T-cell (primary cell): ENCODE measurements at regions not wholly inside any gene's neighbourhood (a gene's known extent, or its start where the extent isn't known, plus 50 kb on each side); places are given as distances from the start of the nearest gene placed in this dataset.

Source experiments
- ATAC-seq, 4 experiments: fragments of 200-7000 bp in 3 of 4; fragments of 150-1000 bp in 1 of 4; cut with Tn5 transposase; replicated peaks in 1 of 4; 1 replicate in 3 of 4; 2 replicates in 1 of 4; pipeline ENCODE4 v1.10.0; 2021; ENCODE audit warnings: moderate library complexity in 3 of 4, mild to moderate bottlenecking in 2 of 4, moderate number of reproducible peaks in 1 of 4
- CTCF ChIA-PET, 2 donors: fragments of 300-600 bp; sonication (Branson Sonifier 250); formaldehyde crosslinking; loops; one replicate each; lab custom pipeline; 2022; ENCODE audit warnings: antibody characterized with exemption in 2 of 2; lab: Charles Lee
- POLR2A ChIA-PET, 2 donors: fragments of 300-600 bp; sonication (Branson Sonifier 250); formaldehyde crosslinking; loops; one replicate each; lab custom pipeline; 2022; ENCODE audit warnings: antibody characterized with exemption in 2 of 2; lab: Charles Lee
- DNase-seq, 35 experiments: peaks; one replicate each; pipeline versions ENCODE4 v3.0.0 to v3.0.0-alpha.2; 2013 to 2023
- H3K27ac ChIP-seq: one replicate; pipeline ENCODE4 v1.5.1; 2013; ENCODE audit warnings: low read length
- H3K27me3 ChIP-seq, 2 experiments: replicated peaks in 1 of 2; 1 replicate in 1 of 2; 2 replicates in 1 of 2; pipeline versions ENCODE4 v1.6.1 to v1.7.0; 2013; ENCODE audit warnings: low read length in 1 of 2, mixed read lengths in 1 of 2; ENCODE audit not compliant: control insufficient read depth in 2 of 2, insufficient read depth in 2 of 2; ENCODE audit errors: extremely low read depth in 1 of 2
- H3K36me3 ChIP-seq, 2 donors: 1 replicate in 1 of 2; 2 replicates in 1 of 2; pipeline versions ENCODE4 v1.6.1 to v1.7.0; 2013; ENCODE audit warnings: low read length in 1 of 2; ENCODE audit not compliant: control insufficient read depth in 2 of 2, insufficient read depth in 1 of 2; ENCODE audit errors: extremely low read depth in 1 of 2
- H3K4me1 ChIP-seq, 2 experiments: 1 replicate in 1 of 2; 2 replicates in 1 of 2; pipeline versions ENCODE4 v1.6.1 to v1.7.0; 2013; ENCODE audit warnings: low read length in 2 of 2, mixed read lengths in 1 of 2; ENCODE audit not compliant: insufficient read depth in 2 of 2, control insufficient read depth in 1 of 2; ENCODE audit errors: extremely low read depth in 1 of 2
- H3K4me3 ChIP-seq, 2 donors: 1 replicate in 1 of 2; 2 replicates in 1 of 2; pipeline versions ENCODE4 v1.5.1 to v1.7.0; 2013; ENCODE audit warnings: mild to moderate bottlenecking in 2 of 2, low read length in 1 of 2, moderate library complexity in 1 of 2; ENCODE audit not compliant: control insufficient read depth in 1 of 2; ENCODE audit errors: extremely low read depth in 1 of 2
- H3K9me3 ChIP-seq: 2 replicates; pipeline ENCODE4 v1.7.0; 2013
- H3K27ac Mint-ChIP-seq, 2 donors: one replicate each; pipeline ENCODE4 v1.8.0; 2020 to 2021; ENCODE audit warnings: mild to moderate bottlenecking in 2 of 2, mixed read lengths in 2 of 2
- H3K27me3 Mint-ChIP-seq, 2 donors: one replicate each; pipeline ENCODE4 v1.8.0; 2021 to 2022; ENCODE audit warnings: mixed read lengths in 2 of 2
- H3K36me3 Mint-ChIP-seq: one replicate; pipeline ENCODE4 v1.8.0; 2021; ENCODE audit warnings: mixed read lengths
- H3K4me1 Mint-ChIP-seq, 3 donors: one replicate each; pipeline ENCODE4 v1.8.0; 2020 to 2022; ENCODE audit warnings: mixed read lengths in 3 of 3, mild to moderate bottlenecking in 1 of 3
- H3K4me3 Mint-ChIP-seq, 3 donors: one replicate each; pipeline ENCODE4 v1.8.0; 2020 to 2022; ENCODE audit warnings: mild to moderate bottlenecking in 3 of 3, mixed read lengths in 3 of 3, moderate library complexity in 3 of 3
- H3K9me3 Mint-ChIP-seq, 3 donors: one replicate each; pipeline ENCODE4 v1.8.0; 2020 to 2022; ENCODE audit warnings: mixed read lengths in 3 of 3
- WGBS: methylation state at CpG from one replicate; pipeline ENCODE4 v1.1.5; 2013; ENCODE audit warnings: missing lambda C conversion rate; ENCODE audit not compliant: insufficient coverage; 5-methylcytosine and 5-hydroxymethylcytosine counted together

- Mint-ChIP-seq H3K27me3 (peaks cover 7 to 13% of the 10 kb centered on the region in 2 donors), H3K36me3 (no peaks in the 10 kb centered on the region), H3K4me3 (no peak overlapping the region), H3K4me1 (no peaks in the 10 kb centered on the region), H3K27ac (no peak overlapping the region), H3K9me3 (no peaks in the 10 kb centered on the region)
- 96% methylated on average over 3 of the region's 4 CpGs for WGBS
- ATAC-seq: no peak
- Histone ChIP-seq H3K27ac (no peak overlapping the region), H3K27me3 (peaks cover 0 to 32% of the 10 kb centered on the region in 2 experiments), H3K4me1 (no peaks in the 10 kb centered on the region), H3K36me3 (no peaks in the 10 kb centered on the region), H3K4me3 (no peak overlapping the region), H3K9me3 (no peaks in the 10 kb centered on the region)
- POLR2A ChIA-PET: no interaction called here
- CTCF ChIA-PET: no interaction called here
- no peak for DNase-seq
These were observed 91.4 kb upstream of the LGALSL start for GRCh38 chr2:64362562-64363026.

DNA sequence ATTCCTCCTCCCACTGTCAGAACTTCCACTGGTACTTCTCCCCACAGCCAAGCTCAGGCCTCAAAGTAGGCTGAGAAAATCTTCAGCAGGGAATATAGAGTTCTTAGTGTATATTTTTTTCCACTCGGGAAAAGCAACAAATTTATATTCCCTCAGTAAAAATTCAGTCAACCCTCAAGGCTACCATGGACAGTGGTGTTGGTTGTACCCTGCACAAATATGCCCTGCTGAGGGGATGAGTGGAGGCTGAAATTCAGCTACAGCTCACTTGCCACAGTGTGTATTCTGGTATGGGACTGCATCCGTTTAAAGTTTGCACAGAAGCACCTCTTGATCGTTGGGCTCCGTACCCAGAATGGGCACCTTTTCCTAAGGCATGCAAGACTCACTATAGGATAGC is 90.8 kb upstream of the LGALSL start:
- H3K27me3 ChIP-seq: peaks cover 0 to 32% of the 10 kb centered on the region in 2 experiments
- no peaks in the 10 kb centered on the region for H3K4me1 Mint-ChIP-seq
- no peak overlapping the region for H3K4me3 Mint-ChIP-seq

DNA sequence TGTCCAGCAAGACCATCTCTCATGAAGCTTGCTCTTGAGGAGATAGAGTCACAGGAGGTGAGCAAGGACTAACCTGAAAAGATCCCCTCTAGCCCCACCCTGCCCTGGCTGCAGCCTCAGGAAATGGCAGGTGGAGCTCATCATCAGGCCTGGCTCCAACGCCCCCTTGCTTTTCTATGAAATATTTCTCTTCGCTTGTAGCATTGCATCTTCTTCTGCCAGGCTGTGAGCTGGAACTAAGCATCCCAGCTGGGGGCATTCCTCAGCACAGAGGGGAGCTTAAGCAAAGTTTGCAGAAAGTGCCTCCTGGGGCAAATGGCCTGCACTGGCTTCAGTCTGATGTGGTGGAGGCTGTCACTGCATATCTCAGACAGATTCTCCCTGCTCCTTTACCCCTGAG is 90.1 kb upstream of the LGALSL start:
- Histone ChIP-seq H3K4me1 (no peaks in the 10 kb centered on the region), H3K9me3 (no peaks in the 10 kb centered on the region), H3K27me3 (peaks cover 0 to 28% of the 10 kb centered on the region in 2 experiments), H3K27ac (no peak overlapping the region), H3K36me3 (no peaks in the 10 kb centered on the region), H3K4me3 (no peak overlapping the region)
- WGBS: 78% methylated on average over 2 of the region's 2 CpGs
- no peak for ATAC-seq
- Mint-ChIP-seq H3K9me3 (no peaks in the 10 kb centered on the region), H3K36me3 (no peaks in the 10 kb centered on the region), H3K27ac (no peak overlapping the region), H3K4me1 (no peaks in the 10 kb centered on the region), H3K4me3 (no peak overlapping the region), H3K27me3 (peaks cover 1 to 11% of the 10 kb centered on the region in 2 donors)
- no peak for DNase-seq
- ChIA-PET CTCF (interaction anchor here in 1 of 2 donors (1.0 kb wide), 2 partner anchors 10 to 102 kb away, joined by 3 read pairs; no protein-coding TSS in a partner anchor), POLR2A (no interaction called here)

More for the DNA sequence above, 90.8 kb upstream of the LGALSL start:
- Mint-ChIP-seq H3K27ac (no peak overlapping the region), H3K27me3 (peaks cover 3 to 11% of the 10 kb centered on the region in 2 donors), H3K9me3 (no peaks in the 10 kb centered on the region), H3K36me3 (no peaks in the 10 kb centered on the region)
- Histone ChIP-seq H3K36me3 (no peaks in the 10 kb centered on the region), H3K4me3 (no peak overlapping the region), H3K27ac (no peak overlapping the region), H3K9me3 (no peaks in the 10 kb centered on the region), H3K4me1 (no peaks in the 10 kb centered on the region)
- 100% methylated on average over 3 of the region's 4 CpGs for WGBS
- DNase-seq: no peak
- POLR2A ChIA-PET: no interaction called here
- CTCF ChIA-PET: interaction anchor here in 1 of 2 donors (1.0 kb wide), 2 partner anchors 11 to 101 kb away, joined by 3 read pairs; no protein-coding TSS in a partner anchor
- ATAC-seq: no peak

- no peak overlapping the region for H3K4me3 ChIP-seq
- CTCF ChIA-PET: no interaction called here
- no peak overlapping the region for H3K4me3 Mint-ChIP-seq
- 66% methylated on average over 2 of the region's 7 CpGs for WGBS
- peaks cover 0 to 9% of the 10 kb centered on the region in 2 experiments for H3K27me3 ChIP-seq
- no peaks in the 10 kb centered on the region for H3K4me1 ChIP-seq
- H3K9me3 Mint-ChIP-seq: no peaks in the 10 kb centered on the region
- no peaks in the 10 kb centered on the region for H3K36me3 ChIP-seq
- H3K4me1 Mint-ChIP-seq: no peaks in the 10 kb centered on the region
- no peaks in the 10 kb centered on the region for H3K9me3 ChIP-seq
- ATAC-seq: no peak
- no peak overlapping the region for H3K27ac ChIP-seq
- POLR2A ChIA-PET: interaction anchor here in 1 of 2 donors (0.5 kb wide), 1 partner anchor 14 kb away, joined by 6 read pairs; no protein-coding TSS in a partner anchor
- H3K27me3 Mint-ChIP-seq: peaks cover 0 to 4% of the 10 kb centered on the region in 2 donors
- H3K27ac Mint-ChIP-seq: no peak overlapping the region
- H3K36me3 Mint-ChIP-seq: no peaks in the 10 kb centered on the region
- DNase-seq: no peak
These were observed 86.3 kb upstream of the LGALSL start for GRCh38 chr2:64367444-64368232.

DNA sequence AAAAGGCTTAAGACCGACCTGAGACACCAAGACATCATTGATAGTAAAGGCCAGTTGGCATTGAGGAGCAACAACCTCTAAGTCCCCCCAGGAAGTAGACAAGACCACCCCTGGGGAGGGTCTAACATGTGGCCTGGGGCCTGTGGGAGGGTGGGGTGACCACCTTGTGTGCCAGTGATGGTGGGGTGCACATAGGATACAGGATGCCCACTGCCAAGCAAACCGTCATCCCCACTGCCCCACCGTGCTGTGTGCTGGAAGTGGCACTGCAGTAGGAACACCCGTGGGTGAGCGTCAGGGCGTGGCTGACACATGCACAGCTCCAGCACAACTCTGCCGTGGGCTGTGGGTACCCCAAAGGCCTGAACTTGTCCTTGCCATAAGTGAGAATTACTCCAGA is 84.3 kb upstream of the LGALSL start:
- Mint-ChIP-seq H3K9me3 (no peaks in the 10 kb centered on the region), H3K4me3 (no peak overlapping the region), H3K27ac (no peak overlapping the region), H3K27me3 (peaks cover 0 to 2% of the 10 kb centered on the region in 2 donors), H3K4me1 (no peaks in the 10 kb centered on the region), H3K36me3 (no peaks in the 10 kb centered on the region)
- WGBS: 78% methylated on average over 6 of the region's 7 CpGs
- DNase-seq: no peak
- ATAC-seq: no peak
- Histone ChIP-seq H3K9me3 (no peaks in the 10 kb centered on the region), H3K27me3 (peaks cover 0 to 4% of the 10 kb centered on the region in 2 experiments), H3K4me1 (no peaks in the 10 kb centered on the region), H3K36me3 (no peaks in the 10 kb centered on the region), H3K4me3 (no peak overlapping the region), H3K27ac (no peak overlapping the region)
- ChIA-PET POLR2A (no interaction called here), CTCF (no interaction called here)

GRCh38 chr2:64371727-64372126 is 82.2 kb upstream of the LGALSL start:
- CTCF ChIA-PET: no interaction called here
- no peaks in the 10 kb centered on the region for H3K9me3 Mint-ChIP-seq

More at GRCh38 chr2:64371727-64372126, 82.2 kb upstream of the LGALSL start:
- no peak overlapping the region for H3K27ac ChIP-seq
- no peaks in the 10 kb centered on the region for H3K4me1 ChIP-seq
- no peak for ATAC-seq
- Mint-ChIP-seq H3K27ac (no peak overlapping the region), H3K4me1 (no peaks in the 10 kb centered on the region), H3K4me3 (no peak overlapping the region), H3K27me3 (peaks cover 0 to 3% of the 10 kb centered on the region in 2 donors), H3K36me3 (no peaks in the 10 kb centered on the region)
- H3K4me3 ChIP-seq: no peak overlapping the region
- POLR2A ChIA-PET: no interaction called here
- no peaks in the 10 kb centered on the region for H3K9me3 ChIP-seq
- no peaks in the 10 kb centered on the region for H3K36me3 ChIP-seq
- DNase-seq: no peak
- WGBS: 82% methylated on average over 2 of the region's 2 CpGs
- peaks cover 0 to 5% of the 10 kb centered on the region in 2 experiments for H3K27me3 ChIP-seq
